ENCODE measurements at regions not wholly inside any gene's neighbourhood (a gene's known extent, or its start where the extent isn't known, plus 50 kb on each side); places are given as distances from the start of the nearest gene placed in this dataset.

DNA sequence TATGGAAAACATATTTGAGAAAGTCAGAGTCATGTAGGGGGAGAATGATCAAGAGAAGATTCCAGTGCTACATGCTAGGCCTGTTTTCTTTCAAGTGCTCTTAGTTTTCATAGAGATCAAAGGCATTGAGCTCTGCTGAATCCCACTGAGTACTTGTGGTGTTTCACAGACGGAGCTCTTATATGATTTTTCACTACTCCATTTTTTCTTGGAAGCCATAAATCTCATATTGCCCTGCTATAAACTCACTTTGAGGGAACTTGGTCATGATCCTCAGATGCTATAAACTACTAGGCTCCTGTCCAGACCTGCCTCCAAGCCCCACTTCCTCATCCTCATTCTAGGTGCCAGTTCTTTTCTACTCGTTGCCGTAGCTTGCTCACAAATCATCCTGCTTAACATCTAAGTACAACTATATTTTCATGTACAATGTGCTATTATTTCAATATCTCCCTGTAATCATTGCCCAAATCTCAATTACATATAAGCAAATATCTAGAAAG is 180.8 kb upstream of the CCDC179 start:
- TF ChIP-seq POLR2A (IDR thresholded peaks at IDR 0.05; ENCODE audit: low read depth, low read length) (no peak), POLR2AphosphoS5 (IDR thresholded peaks at IDR 0.05; ENCODE audit: low read depth, low read length) (no peak), TAF1 (IDR thresholded peaks at IDR 0.05; ENCODE audit: low read depth, low read length) (no peak), SPI1 (IDR thresholded peaks at IDR 0.05; ENCODE audit: low read depth, low read length) (no peak), PAX5 (IDR thresholded peaks at IDR 0.05; ENCODE audit: insufficient read depth, low read length, severe bottlenecking) (no peak)
